ENCODE measurements at regions not wholly inside any gene's neighbourhood (a gene's known extent, or its start where the extent isn't known, plus 50 kb on each side); places are given as distances from the start of the nearest gene placed in this dataset.

DNA sequence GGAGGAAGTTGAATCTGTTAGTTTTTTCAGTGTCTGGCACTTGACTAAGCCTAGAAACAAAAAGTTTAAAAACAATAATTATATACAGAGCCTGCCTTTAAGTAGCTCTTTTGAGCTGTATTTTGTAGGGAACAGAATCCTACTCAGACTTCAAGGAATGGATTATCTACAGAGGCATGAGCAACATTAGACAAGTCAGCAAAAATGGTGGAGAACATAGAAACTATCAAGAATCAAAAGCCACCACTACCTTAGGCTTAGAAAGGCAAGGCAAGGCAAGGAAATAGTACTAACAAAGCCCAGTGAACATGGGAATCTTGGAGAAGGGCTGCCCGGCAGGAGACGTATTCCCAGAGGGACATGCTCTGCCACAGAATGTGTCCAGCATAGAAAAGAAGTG, 353.6 kb upstream of the FAT3 start:
- Histone ChIP-seq H3K36me3 (ENCODE audit: insufficient read depth, low read length) (no peaks in the 10 kb centered on the region), H3K9me3 (ENCODE audit: control insufficient read depth, insufficient read depth, low read length) (no peaks in the 10 kb centered on the region), H3K4me1 (ENCODE audit: insufficient read depth, low read length) (no peaks in the 10 kb centered on the region), H3K9ac (ENCODE audit: low read depth, low read length) (no peak overlapping the region)

DNA sequence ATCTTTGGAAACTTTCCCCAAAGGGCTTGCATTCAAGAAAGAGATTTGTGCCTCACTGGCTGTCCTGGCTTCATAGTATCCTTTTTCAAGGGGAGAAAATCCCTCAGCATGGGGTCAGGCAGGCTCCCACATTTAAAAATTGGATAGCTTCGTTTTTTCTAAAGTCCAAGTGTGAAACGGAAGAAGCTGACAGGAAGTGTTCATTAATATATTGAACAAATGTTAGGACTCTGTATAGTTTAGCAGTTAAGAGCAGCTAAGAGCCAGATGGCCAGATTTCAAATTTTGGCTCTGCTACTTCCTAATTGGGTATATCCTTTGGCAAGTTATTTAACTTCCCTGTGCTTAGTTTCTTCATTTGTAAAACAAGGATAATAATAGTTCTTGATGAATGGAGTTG, 354.9 kb upstream of the FAT3 start:
- H3K36me3 ChIP-seq (ENCODE audit: insufficient read depth, low read length), result no peaks in the 10 kb centered on the region
- no peak overlapping the region for H3K9ac ChIP-seq (ENCODE audit: low read depth, low read length)
- H3K4me1 ChIP-seq (ENCODE audit: insufficient read depth, low read length), result no peaks in the 10 kb centered on the region

DNA sequence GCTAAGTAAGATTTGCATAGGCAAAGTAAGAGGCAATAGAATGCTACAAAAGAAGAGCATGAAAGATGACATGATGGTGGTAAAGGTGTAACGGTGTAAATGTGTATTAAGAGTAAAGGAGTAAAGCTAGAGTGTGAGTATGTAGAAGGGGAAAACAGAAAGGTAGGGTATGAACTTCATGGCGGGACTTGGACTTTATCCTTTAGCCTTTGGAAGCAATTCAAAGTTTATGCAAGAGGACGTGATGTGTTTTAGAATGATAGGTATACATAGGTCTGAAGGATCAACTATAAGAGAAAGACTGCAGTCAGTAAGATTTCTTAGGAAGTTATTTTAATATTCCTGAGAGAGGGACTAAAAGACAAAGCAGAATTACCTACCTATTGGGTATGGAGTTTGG, 358.0 kb upstream of the FAT3 start:
- no peaks in the 10 kb centered on the region for H3K4me1 ChIP-seq (ENCODE audit: insufficient read depth, low read length)
- H3K9ac ChIP-seq (ENCODE audit: low read depth, low read length), result no peak overlapping the region
- H3K36me3 ChIP-seq (ENCODE audit: insufficient read depth, low read length), result no peaks in the 10 kb centered on the region
- no peaks in the 10 kb centered on the region for H3K9me3 ChIP-seq (ENCODE audit: control insufficient read depth, insufficient read depth, low read length)

More for the DNA sequence above, 354.9 kb upstream of the FAT3 start:
- no peaks in the 10 kb centered on the region for H3K9me3 ChIP-seq (ENCODE audit: control insufficient read depth, insufficient read depth, low read length)

DNA sequence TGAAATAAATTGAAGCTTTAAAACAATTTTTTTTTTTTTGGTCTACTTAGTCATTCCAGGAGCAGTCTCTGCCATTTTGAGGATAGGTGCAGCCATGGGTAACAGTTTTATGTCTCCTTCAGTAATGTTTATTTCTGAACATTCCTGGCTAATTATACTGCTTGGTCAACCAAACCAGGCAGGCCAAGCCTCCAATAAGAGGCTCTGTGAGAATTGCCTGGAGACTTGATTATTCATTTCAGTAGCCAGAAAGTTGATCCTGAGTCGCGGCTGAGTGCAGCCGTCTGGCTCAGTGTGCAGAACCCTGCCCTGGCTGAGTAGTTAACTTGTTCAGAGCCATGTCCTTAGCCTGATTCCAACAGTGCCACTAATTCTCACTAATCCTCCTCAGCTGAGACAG, 364.0 kb upstream of the FAT3 start:
- H3K9ac ChIP-seq (ENCODE audit: low read depth, low read length), result no peak overlapping the region
- no peaks in the 10 kb centered on the region for H3K9me3 ChIP-seq (ENCODE audit: control insufficient read depth, insufficient read depth, low read length)
- H3K36me3 ChIP-seq (ENCODE audit: insufficient read depth, low read length), result no peaks in the 10 kb centered on the region
- H3K4me1 ChIP-seq (ENCODE audit: insufficient read depth, low read length), result no peaks in the 10 kb centered on the region

DNA sequence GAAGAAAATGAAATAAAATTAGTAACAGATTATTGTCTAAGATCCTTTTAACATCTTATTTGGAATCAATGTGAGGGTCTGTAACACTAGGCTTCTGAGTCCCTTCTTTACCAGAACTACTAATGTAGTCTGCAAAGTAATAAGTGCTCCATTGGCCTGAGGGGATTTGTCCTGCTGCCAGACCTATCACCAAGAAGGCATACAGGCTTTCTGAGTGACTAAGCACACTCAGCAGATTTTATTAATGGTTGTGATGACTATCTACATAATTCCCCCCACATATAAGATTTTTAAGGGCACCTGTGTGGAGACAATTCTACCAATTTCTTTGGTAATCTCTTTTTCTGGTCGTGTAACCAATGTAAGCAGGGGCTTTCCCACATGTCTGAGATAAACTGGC, 365.0 kb upstream of the FAT3 start:
- H3K36me3 ChIP-seq (ENCODE audit: insufficient read depth, low read length), result no peaks in the 10 kb centered on the region
- no peaks in the 10 kb centered on the region for H3K9me3 ChIP-seq (ENCODE audit: control insufficient read depth, insufficient read depth, low read length)
- H3K9ac ChIP-seq (ENCODE audit: low read depth, low read length), result no peak overlapping the region
- H3K4me1 ChIP-seq (ENCODE audit: insufficient read depth, low read length), result no peaks in the 10 kb centered on the region

DNA sequence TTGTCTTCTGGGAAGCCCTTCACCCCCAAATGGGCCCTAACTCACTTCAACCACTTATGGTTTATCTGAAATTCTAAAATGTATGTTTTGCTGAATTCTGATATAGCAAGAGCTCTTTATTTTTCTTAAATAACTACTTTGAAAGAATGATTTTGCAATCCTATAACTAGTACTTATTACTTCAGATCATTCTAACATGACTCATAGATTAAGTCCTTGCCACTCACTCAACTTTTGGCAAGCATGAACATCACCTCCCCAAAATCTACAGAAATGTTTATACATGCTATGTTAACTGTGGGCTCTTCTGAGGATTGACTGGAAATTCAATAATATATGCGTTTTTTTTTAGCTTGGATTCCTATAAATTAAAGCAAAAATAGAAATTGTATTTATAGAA, 367.4 kb upstream of the FAT3 start:
- Histone ChIP-seq H3K36me3 (ENCODE audit: insufficient read depth, low read length) (no peaks in the 10 kb centered on the region), H3K4me1 (ENCODE audit: insufficient read depth, low read length) (no peaks in the 10 kb centered on the region), H3K9me3 (ENCODE audit: control insufficient read depth, insufficient read depth, low read length) (no peaks in the 10 kb centered on the region), H3K9ac (ENCODE audit: low read depth, low read length) (no peak overlapping the region)

DNA sequence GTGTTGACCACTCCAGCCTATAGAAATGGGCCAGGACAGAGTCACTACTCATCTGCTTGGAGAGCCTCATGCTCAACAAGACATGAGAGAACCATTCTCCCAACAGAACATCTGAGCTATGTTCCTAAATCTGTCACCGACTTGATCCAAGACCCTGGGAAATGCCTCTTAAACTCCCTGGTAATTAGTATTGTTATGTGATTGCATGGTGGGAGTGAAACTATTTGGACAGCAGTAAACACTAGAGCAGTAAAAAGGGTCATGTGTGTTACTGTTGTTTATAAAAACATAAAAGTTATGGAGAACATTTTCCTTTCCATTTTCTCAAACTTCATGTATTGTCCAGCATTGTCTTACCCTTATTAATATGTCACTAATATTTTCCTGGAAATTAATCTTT, 369.8 kb upstream of the FAT3 start:
- no peaks in the 10 kb centered on the region for H3K9me3 ChIP-seq (ENCODE audit: control insufficient read depth, insufficient read depth, low read length)

DNA sequence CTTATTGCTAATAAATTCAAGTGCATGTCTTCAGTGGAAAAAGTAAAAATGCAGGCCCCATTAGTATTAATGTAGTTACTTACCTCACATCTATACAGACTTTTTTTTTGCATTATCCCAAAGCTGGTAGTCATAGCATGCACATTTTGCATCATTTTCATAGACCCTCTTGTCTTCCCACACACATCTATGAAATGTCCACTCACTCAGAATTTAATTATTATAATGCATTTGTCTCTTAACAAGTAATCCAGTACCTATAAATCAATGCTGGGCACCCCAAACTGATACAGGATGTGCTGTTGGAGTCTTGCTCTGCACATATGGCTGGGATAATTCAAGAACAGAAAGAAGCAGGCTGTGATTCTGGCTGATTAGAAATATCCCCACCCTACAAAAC, 370.4 kb upstream of the FAT3 start:
- no peak overlapping the region for H3K9ac ChIP-seq (ENCODE audit: low read depth, low read length)
- H3K4me1 ChIP-seq (ENCODE audit: insufficient read depth, low read length), result no peaks in the 10 kb centered on the region
- no peaks in the 10 kb centered on the region for H3K36me3 ChIP-seq (ENCODE audit: insufficient read depth, low read length)
- H3K9me3 ChIP-seq (ENCODE audit: control insufficient read depth, insufficient read depth, low read length), result no peaks in the 10 kb centered on the region

More for the DNA sequence above, 369.8 kb upstream of the FAT3 start:
- Histone ChIP-seq H3K36me3 (ENCODE audit: insufficient read depth, low read length) (no peaks in the 10 kb centered on the region), H3K9ac (ENCODE audit: low read depth, low read length) (no peak overlapping the region), H3K4me1 (ENCODE audit: insufficient read depth, low read length) (no peaks in the 10 kb centered on the region)

DNA sequence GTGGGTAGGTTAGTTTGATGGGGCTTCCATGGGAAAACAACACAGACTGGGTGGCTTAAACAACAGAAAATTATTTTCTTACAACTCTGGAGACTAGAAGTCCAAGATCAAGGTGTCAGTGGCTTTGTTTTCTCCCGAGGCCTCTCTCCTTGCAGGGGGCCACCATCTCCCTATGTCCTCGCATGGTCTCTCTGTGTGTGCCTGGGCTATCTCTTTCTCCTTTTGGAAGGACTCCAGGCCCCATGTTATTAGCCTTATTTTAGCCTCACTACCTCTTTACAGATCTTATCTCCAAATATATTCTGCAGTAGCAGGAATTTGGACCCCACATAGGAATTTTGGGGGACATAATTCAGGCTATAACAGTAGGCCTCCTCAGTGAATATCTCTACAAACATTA, 372.7 kb upstream of the FAT3 start:
- H3K9ac ChIP-seq (ENCODE audit: low read depth, low read length), result no peak overlapping the region
- H3K4me1 ChIP-seq (ENCODE audit: insufficient read depth, low read length), result no peaks in the 10 kb centered on the region
- no peaks in the 10 kb centered on the region for H3K36me3 ChIP-seq (ENCODE audit: insufficient read depth, low read length)
- no peaks in the 10 kb centered on the region for H3K9me3 ChIP-seq (ENCODE audit: control insufficient read depth, insufficient read depth, low read length)

DNA sequence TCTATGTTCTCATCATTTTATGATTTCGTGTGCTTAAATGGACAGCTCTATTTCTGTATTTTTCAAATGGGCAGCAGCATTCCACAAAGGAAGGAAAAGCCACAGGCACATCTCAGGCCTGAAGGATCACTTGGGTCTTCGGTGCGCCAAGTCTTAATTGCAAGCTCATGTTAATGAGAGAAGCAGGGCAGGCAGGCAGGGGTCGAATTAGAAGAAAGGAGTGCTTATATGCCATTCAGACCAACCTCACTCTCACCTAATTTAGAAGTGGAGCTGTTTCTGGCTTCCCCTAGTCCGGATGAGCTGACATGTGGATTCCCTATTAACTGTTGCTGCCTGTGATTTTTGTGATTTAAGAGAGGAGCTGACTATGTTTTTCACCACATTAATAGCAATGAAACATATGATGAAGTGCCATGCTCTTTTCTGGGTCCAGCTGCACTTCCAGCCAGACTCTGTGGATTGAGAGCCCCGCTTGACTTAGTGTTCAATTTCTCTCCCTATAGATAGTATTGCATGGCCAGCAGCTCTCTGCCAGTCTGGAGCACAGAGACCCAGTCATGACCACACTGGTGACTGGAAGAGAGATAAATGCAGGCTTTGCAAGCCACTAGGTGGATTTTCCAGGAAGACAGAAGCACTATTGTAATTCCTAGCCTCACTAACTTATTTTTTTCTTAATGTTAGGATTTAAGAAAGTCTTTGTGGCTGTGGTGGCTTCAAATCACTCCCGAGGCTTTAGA, 373.9 kb upstream of the FAT3 start:
- no peaks in the 10 kb centered on the region for H3K9me3 ChIP-seq (ENCODE audit: control insufficient read depth, insufficient read depth, low read length)
- no peaks in the 10 kb centered on the region for H3K36me3 ChIP-seq (ENCODE audit: insufficient read depth, low read length)
- H3K4me1 ChIP-seq (ENCODE audit: insufficient read depth, low read length), result no peaks in the 10 kb centered on the region
- H3K9ac ChIP-seq (ENCODE audit: low read depth, low read length), result no peak overlapping the region

DNA sequence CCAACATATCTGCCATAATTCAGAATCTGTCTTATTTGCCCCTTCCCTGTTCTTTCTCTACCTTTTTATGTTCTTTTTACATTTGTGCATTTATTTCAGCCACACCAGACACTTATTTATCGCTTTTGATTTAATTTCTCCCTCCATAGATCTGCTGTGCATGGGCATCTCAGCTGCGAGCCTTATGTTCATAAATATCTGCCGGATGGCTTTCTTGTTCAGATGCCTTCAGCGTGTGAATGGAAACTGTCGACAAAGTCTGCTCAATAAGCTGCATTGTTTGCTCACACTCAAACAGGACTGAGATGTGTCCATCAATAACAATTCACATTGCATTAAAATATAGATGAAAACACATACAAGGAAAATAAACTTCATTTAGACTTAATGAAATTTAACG, 374.6 kb upstream of the FAT3 start:
- Histone ChIP-seq H3K9me3 (ENCODE audit: control insufficient read depth, insufficient read depth, low read length) (no peaks in the 10 kb centered on the region), H3K9ac (ENCODE audit: low read depth, low read length) (no peak overlapping the region)

DNA sequence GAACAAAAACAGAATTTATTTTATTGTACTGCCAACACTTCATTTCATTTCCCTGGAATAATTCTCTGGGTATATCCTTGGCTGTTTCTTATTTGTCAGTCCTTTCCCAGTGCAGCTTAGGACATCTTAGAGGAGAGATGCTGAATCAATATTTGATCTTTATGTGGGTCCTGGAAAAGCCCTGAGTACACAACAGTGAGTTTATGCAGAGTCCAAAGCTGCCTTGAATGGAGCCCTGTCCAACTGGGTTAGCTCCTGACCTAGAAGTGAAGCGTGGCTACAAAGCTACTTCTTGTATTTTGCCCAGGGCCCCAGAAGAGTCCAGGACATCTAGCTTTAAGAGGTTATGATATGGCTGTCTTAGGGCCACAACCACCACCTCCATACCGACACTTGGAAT, 378.0 kb upstream of the FAT3 start:
- Histone ChIP-seq H3K9ac (ENCODE audit: low read depth, low read length) (no peak overlapping the region), H3K36me3 (ENCODE audit: insufficient read depth, low read length) (no peaks in the 10 kb centered on the region), H3K9me3 (ENCODE audit: control insufficient read depth, insufficient read depth, low read length) (no peaks in the 10 kb centered on the region), H3K4me1 (ENCODE audit: insufficient read depth, low read length) (no peaks in the 10 kb centered on the region)

More for the DNA sequence above, 374.6 kb upstream of the FAT3 start:
- no peaks in the 10 kb centered on the region for H3K4me1 ChIP-seq (ENCODE audit: insufficient read depth, low read length)
- no peaks in the 10 kb centered on the region for H3K36me3 ChIP-seq (ENCODE audit: insufficient read depth, low read length)

DNA sequence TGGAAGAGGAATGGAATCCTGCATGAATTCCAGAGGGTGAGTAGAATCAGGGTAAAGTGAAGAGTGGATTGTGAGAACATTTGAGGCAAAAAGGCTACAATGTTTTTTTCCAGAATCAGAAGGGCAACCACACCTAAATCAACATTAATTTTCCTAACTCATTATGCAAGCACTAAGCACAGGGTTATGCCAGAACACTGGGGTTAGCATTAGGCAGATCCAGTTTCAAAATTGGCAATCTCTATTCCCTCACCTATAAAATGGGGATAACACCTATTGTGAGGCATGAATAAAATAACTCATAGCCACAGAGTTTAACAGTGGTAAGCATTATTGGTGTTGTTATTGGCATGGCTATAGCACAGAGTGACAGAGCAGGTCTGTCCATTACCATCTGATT, 378.6 kb upstream of the FAT3 start:
- Histone ChIP-seq H3K36me3 (ENCODE audit: insufficient read depth, low read length) (no peaks in the 10 kb centered on the region), H3K9ac (ENCODE audit: low read depth, low read length) (no peak overlapping the region), H3K4me1 (ENCODE audit: insufficient read depth, low read length) (no peaks in the 10 kb centered on the region), H3K9me3 (ENCODE audit: control insufficient read depth, insufficient read depth, low read length) (no peaks in the 10 kb centered on the region)

DNA sequence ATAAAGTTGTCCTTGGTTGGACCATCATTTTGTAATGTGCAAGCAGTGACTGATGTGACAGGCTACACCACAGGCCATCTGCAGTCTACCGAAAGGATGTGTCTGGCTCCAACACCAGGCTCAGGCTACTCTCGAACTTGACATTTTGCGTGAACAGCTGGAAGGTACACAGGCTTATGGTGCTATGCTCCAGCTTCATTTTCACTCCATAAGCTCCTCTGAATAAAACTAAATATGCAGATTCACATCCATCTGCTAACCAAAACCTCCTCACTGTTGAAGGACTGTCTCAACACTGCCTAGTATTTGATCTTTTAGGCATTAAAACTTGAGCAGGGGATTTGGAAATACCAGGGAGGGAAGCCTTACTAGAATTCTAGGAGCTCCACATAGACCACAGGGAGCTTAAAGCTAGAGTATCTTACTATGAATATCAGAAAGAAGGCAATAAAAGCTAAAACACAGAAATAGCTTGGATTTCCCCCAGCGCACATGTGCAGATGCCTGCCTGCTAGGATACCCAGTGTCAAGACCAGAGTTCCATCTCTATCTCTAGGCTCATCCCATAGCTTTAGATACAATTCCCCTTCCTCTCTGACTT, 383.9 kb upstream of the FAT3 start:
- Histone ChIP-seq H3K36me3 (ENCODE audit: insufficient read depth, low read length) (no peaks in the 10 kb centered on the region), H3K9ac (ENCODE audit: low read depth, low read length) (no peak overlapping the region), H3K9me3 (ENCODE audit: control insufficient read depth, insufficient read depth, low read length) (no peaks in the 10 kb centered on the region), H3K4me1 (ENCODE audit: insufficient read depth, low read length) (no peaks in the 10 kb centered on the region)

Measured in ES-I3 (cell line).